HUES64 (cell line): ENCODE measurements at regions not wholly inside any gene's neighbourhood (a gene's known extent, or its start where the extent isn't known, plus 50 kb on each side); places are given as distances from the start of the nearest gene placed in this dataset.

Source experiments
- H3K27ac ChIP-seq: 2 replicates; pipeline ENCODE4 v1.7.0; 2013; ENCODE audit warnings: low read depth, low read length, inconsistent platforms
- H3K27me3 ChIP-seq: 2 replicates; pipeline ENCODE4 v1.6.1; 2013; ENCODE audit warnings: mild to moderate bottlenecking, low read length; ENCODE audit not compliant: insufficient read depth
- H3K36me3 ChIP-seq: 2 replicates; pipeline ENCODE4 v1.6.1; 2013; ENCODE audit warnings: mild to moderate bottlenecking, low read length; ENCODE audit not compliant: insufficient read depth
- H3K4me1 ChIP-seq: 2 replicates; pipeline ENCODE4 v1.6.1; 2013; ENCODE audit warnings: mild to moderate bottlenecking, low read length, moderate library complexity; ENCODE audit not compliant: insufficient read depth
- H3K4me3 ChIP-seq: 2 replicates; pipeline ENCODE4 v1.5.1; 2013; ENCODE audit warnings: mild to moderate bottlenecking, low read length, moderate library complexity
- H3K9ac ChIP-seq: 2 replicates; pipeline ENCODE4 v1.6.1; 2013; ENCODE audit warnings: mild to moderate bottlenecking, low read depth, low read length
- H3K9me3 ChIP-seq: 2 replicates; pipeline ENCODE4 v1.6.1; 2013; ENCODE audit warnings: low read depth, low read length; ENCODE audit not compliant: insufficient read depth
- WGBS: fragments of 150-250, 120-280 bp; methylation state at CpG from one replicate; pipeline ENCODE4 v1.1.7; 2013; ENCODE audit warnings: missing lambda C conversion rate; 5-methylcytosine and 5-hydroxymethylcytosine counted together

- Histone ChIP-seq H3K36me3 (no peaks in the 10 kb centered on the region), H3K4me3 (no peak overlapping the region), H3K9me3 (no peaks in the 10 kb centered on the region), H3K9ac (no peak overlapping the region), H3K27me3 (no peaks in the 10 kb centered on the region), H3K27ac (no peak overlapping the region), H3K4me1 (peaks cover 11% of the 10 kb centered on the region; the same call in 1 of the 2 replicates)
- 86% methylated on average over 6 of the region's 6 CpGs for WGBS
Measured at GRCh38 chr1:115432061-115432460, 94.0 kb upstream of the NGF start.

- Histone ChIP-seq H3K36me3 (no peaks in the 10 kb centered on the region), H3K9ac (no peak overlapping the region), H3K27me3 (no peaks in the 10 kb centered on the region), H3K4me3 (no peak overlapping the region), H3K4me1 (no peaks in the 10 kb centered on the region; the same call in 1 of the 2 replicates), H3K9me3 (no peaks in the 10 kb centered on the region), H3K27ac (no peak overlapping the region)
- 88% methylated on average over 5 of the region's 7 CpGs for WGBS
Measured at GRCh38 chr1:115430441-115431158, 92.6 kb upstream of the NGF start.

DNA sequence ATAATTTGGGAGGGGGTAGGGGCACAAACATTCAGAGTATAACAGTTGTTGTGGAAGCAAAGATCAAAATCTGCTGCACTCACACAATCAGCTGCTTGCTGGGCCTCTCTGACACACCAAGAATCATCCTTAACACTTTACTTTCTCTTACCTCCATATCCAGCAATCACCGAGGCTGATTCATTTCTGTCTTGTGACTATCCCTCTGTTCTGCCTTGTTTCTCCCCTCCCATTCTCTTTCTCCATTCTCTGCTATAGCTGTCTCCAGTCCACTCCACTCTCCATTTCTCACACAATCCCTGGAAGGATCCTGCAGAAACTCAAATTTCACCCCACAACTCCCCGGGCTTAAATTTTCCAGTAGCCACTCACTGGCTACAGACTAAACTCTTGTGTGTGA lies 91.8 kb upstream of the NGF start:
- Histone ChIP-seq H3K9me3 (no peaks in the 10 kb centered on the region), H3K27ac (no peak overlapping the region), H3K4me3 (no peak overlapping the region), H3K27me3 (no peaks in the 10 kb centered on the region), H3K4me1 (no peaks in the 10 kb centered on the region; the same call in 1 of the 2 replicates), H3K36me3 (no peaks in the 10 kb centered on the region), H3K9ac (no peak overlapping the region)
- 88% methylated on average over 2 of the region's 2 CpGs for WGBS

- H3K9ac ChIP-seq, result no peak overlapping the region
- H3K36me3 ChIP-seq, result no peaks in the 10 kb centered on the region
- WGBS, result 79% methylated on average over 2 of the region's 2 CpGs
- no peak overlapping the region for H3K4me3 ChIP-seq
- no peak overlapping the region for H3K27ac ChIP-seq
- H3K4me1 ChIP-seq, result no peaks in the 10 kb centered on the region; the same call in 1 of the 2 replicates
- H3K27me3 ChIP-seq, result no peaks in the 10 kb centered on the region
- no peaks in the 10 kb centered on the region for H3K9me3 ChIP-seq
Measured at GRCh38 chr1:115429241-115429640, 91.2 kb upstream of the NGF start.

DNA sequence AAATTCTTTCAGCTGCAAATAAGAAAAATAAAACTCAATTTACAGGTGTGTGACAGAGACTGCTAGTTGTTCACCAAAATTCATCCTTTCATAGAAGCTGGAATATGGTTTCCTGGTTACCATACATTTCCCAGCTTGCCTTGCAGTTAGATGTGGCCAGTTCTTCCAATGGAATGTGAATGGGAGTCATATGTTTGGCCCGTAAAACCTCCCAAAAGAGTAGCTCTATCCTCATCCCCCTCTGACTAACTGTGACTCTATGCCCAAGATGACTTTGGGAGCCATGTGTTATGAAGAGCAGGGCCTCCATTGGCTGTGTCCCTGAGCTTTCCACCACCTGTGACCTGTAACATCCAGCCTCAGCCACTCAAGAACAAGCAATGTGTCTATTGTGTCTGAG lies 90.6 kb upstream of the NGF start:
- Histone ChIP-seq H3K27me3 (no peaks in the 10 kb centered on the region), H3K9ac (no peak overlapping the region), H3K27ac (no peak overlapping the region), H3K9me3 (no peaks in the 10 kb centered on the region), H3K36me3 (no peaks in the 10 kb centered on the region), H3K4me1 (no peaks in the 10 kb centered on the region; the same call in 1 of the 2 replicates), H3K4me3 (no peak overlapping the region)
- 100% methylated on average over 1 of the region's 1 CpG for WGBS

DNA sequence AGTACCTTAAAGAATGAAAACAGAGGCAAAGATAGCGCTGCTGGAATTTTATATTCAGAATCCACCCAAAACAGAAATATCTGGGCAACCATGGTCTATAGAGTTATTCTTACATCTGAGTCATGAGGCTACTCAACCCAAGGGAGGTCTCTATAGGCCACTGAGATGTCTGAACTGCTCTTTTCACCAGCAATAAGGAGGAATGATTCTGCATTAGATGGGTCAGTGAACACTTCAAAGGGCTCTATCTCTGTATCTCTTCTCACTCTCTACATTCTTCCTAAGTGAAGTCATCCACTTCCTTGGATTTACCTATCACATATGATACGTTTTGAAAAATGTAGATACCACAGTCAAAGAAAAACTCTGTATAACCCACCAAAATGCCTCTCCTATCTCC lies 90.2 kb upstream of the NGF start:
- no peaks in the 10 kb centered on the region; the same call in 1 of the 2 replicates for H3K4me1 ChIP-seq
- H3K27me3 ChIP-seq, result no peaks in the 10 kb centered on the region
- no peaks in the 10 kb centered on the region for H3K36me3 ChIP-seq
- no peak overlapping the region for H3K4me3 ChIP-seq
- H3K27ac ChIP-seq, result no peak overlapping the region
- WGBS, result 98% methylated on average over 2 of the region's 2 CpGs
- no peak overlapping the region for H3K9ac ChIP-seq
- H3K9me3 ChIP-seq, result no peaks in the 10 kb centered on the region

GRCh38 chr1:115426956-115427355 lies 88.9 kb upstream of the NGF start:
- WGBS, result 93% methylated on average over 4 of the region's 5 CpGs
- Histone ChIP-seq H3K36me3 (no peaks in the 10 kb centered on the region), H3K4me3 (no peak overlapping the region), H3K27me3 (no peaks in the 10 kb centered on the region), H3K9ac (no peak overlapping the region), H3K27ac (no peak overlapping the region), H3K4me1 (no peaks in the 10 kb centered on the region; the same call in 1 of the 2 replicates), H3K9me3 (no peaks in the 10 kb centered on the region)

DNA sequence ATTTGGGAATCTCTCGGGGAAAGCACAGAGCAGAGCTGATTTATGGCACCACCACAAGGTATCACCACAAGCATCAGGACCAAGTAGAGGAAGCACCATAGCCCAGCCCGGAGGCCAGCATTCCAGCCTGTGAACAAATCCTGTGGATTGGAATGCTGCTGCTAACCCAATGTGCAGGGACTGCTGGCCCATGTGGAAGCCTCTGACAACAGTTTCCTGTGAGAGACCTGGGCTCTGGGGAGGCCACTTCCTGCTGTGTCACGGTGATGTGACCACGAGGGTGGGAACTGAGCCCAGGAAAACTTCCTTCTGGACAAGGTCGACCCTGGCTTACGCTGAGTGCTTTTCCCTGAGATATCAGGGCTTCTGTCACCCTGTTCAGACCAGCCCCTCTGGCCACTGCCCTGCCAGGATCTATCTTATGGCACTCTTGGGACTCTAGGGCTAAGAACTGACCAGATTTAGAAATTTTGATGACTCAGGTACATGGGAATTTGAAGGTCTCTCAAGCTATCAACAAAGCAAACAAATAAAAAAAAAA lies 88.3 kb upstream of the NGF start:
- Histone ChIP-seq H3K9ac (no peak overlapping the region), H3K4me3 (no peak overlapping the region), H3K27ac (no peak overlapping the region), H3K4me1 (no peaks in the 10 kb centered on the region; the same call in 1 of the 2 replicates), H3K36me3 (no peaks in the 10 kb centered on the region), H3K27me3 (no peaks in the 10 kb centered on the region), H3K9me3 (no peaks in the 10 kb centered on the region)
- 93% methylated on average over 6 of the region's 6 CpGs for WGBS

DNA sequence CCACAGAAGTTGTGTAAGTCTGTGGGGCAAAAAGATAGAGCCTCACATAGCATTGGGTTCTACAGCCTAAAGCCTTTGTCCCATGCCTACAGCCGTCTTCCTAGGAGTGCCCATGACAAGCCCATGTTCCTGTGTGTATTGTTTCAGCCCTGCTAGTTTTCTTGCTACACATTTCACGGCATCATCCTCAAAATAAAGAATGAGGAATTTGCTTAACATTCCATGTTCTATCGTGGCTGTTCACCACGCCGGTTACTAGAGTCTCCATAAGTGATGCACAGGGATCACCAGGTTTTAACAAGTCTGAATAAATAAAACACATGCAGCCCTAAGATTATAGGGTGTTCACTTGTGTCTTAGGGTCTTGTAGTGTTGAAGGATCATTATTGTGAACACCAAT lies 87.4 kb upstream of the NGF start:
- H3K4me3 ChIP-seq, result no peak overlapping the region
- 97% methylated on average over 5 of the region's 5 CpGs for WGBS
- H3K9me3 ChIP-seq, result no peaks in the 10 kb centered on the region
- no peaks in the 10 kb centered on the region for H3K27me3 ChIP-seq
- H3K9ac ChIP-seq, result no peak overlapping the region
- no peaks in the 10 kb centered on the region for H3K36me3 ChIP-seq
- H3K27ac ChIP-seq, result no peak overlapping the region
- no peaks in the 10 kb centered on the region for H3K4me1 ChIP-seq

- Histone ChIP-seq H3K4me1 (no peaks in the 10 kb centered on the region), H3K27me3 (no peaks in the 10 kb centered on the region), H3K9me3 (no peaks in the 10 kb centered on the region), H3K27ac (no peak overlapping the region), H3K4me3 (no peak overlapping the region), H3K9ac (no peak overlapping the region), H3K36me3 (no peaks in the 10 kb centered on the region)
- 91% methylated on average over 4 of the region's 5 CpGs for WGBS
Measured at GRCh38 chr1:115423776-115424175, 85.7 kb upstream of the NGF start.

- H3K27ac ChIP-seq, result no peak overlapping the region
- no peaks in the 10 kb centered on the region for H3K27me3 ChIP-seq
- H3K9me3 ChIP-seq, result no peaks in the 10 kb centered on the region
- no peaks in the 10 kb centered on the region for H3K4me1 ChIP-seq
- no peak overlapping the region for H3K4me3 ChIP-seq
- no peaks in the 10 kb centered on the region for H3K36me3 ChIP-seq
- 95% methylated on average over 2 of the region's 3 CpGs for WGBS
- no peak overlapping the region for H3K9ac ChIP-seq
Measured at GRCh38 chr1:115419571-115419970, 81.5 kb upstream of the NGF start.
